Activated CD4-positive, alpha-beta T cell treated with anti-CD3 and anti-CD28 coated beads, Interleukin-2, amount 10 ng/mL, durations not matched to agents 7 days and 5 days (primary cell): ENCODE measurements at regions not wholly inside any gene's neighbourhood (a gene's known extent, or its start where the extent isn't known, plus 50 kb on each side); places are given as distances from the start of the nearest gene placed in this dataset.

Experiments used
- CTCF ChIA-PET: fragments of 350-600 bp; sonication (Branson Sonifier 250); formaldehyde crosslinking; loops from one replicate; lab custom pipeline; 2021; ENCODE audit warnings: antibody characterized with exemption; lab: Charles Lee
- POLR2A ChIA-PET: fragments of 350-600 bp; sonication (Branson Sonifier 250); formaldehyde crosslinking; loops from one replicate; lab custom pipeline; 2021; ENCODE audit warnings: antibody characterized with exemption; lab: Charles Lee
- DNase-seq: peaks from one replicate; pipeline ENCODE4 v3.0.0-alpha.2; 2020
- H3K27ac Mint-ChIP-seq: one replicate; pipeline ENCODE4 v1.8.0; 2021; ENCODE audit warnings: mild to moderate bottlenecking, moderate library complexity, mixed read lengths
- H3K27me3 Mint-ChIP-seq: one replicate; pipeline ENCODE4 v1.8.0; 2021; ENCODE audit warnings: mixed read lengths
- H3K36me3 Mint-ChIP-seq: one replicate; pipeline ENCODE4 v1.8.0; 2021; ENCODE audit warnings: low read depth, mixed read lengths
- H3K4me1 Mint-ChIP-seq: one replicate; pipeline ENCODE4 v1.8.0; 2021; ENCODE audit warnings: mixed read lengths
- H3K4me3 Mint-ChIP-seq: one replicate; pipeline ENCODE4 v1.8.0; 2021; ENCODE audit warnings: mild to moderate bottlenecking, moderate library complexity, mixed read lengths
- H3K9me3 Mint-ChIP-seq: one replicate; pipeline ENCODE4 v1.8.0; 2021; ENCODE audit warnings: mixed read lengths

DNA sequence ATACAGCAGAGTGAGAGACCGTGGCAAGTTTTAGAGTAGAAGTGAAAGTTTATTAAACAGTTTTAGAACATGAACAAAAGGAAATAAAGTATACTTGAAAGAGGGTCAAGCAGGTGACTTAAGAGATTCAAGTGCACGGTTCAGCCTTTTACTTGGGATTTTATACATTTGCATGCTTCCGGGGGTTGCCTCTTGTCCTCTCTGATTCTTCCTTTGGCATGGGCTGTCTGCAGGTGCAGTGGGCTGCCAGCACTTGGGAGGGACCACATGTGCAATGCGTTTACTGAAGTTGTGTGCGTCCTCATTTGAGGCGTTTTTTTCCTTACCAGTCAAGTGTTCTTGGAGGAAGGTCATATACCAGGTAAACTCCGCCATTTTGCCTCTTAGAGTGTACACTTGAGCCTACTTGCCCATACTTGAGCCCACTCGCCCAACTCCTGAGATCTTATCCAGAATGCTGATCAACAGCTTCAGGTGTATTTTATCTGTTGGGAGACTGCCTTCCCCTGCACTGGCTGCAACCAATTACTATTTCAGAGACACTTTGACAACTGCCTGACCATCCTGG is 195.2 kb downstream of the IRX5 start:
- Mint-ChIP-seq H3K4me1 (no peaks in the 10 kb centered on the region), H3K4me3 (no peak overlapping the region), H3K36me3 (no peaks in the 10 kb centered on the region), H3K27me3 (no peaks in the 10 kb centered on the region), H3K27ac (no peak overlapping the region), H3K9me3 (no peaks in the 10 kb centered on the region)
- ChIA-PET POLR2A (no interaction called here), CTCF (no interaction called here)
- no peak for DNase-seq

DNA sequence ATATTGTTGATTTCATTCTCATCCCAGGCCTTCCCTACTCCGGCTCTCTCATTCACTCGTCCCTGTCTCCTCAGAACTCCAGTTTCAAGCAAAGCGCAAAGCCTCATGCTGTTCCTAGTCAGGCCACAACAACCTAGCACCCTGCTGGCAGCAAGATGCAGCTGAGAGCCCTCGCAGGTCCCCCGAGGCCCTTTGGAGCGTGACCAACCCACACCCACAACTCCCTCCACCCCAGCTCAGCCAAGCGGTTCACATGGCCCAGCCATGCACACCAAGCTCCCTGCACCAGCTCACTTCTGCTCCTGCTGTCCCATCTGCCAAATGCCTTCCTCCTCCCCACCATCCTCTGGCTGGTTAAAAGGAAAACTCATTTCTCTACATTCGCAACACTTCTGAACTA is 195.8 kb downstream of the IRX5 start:
- ChIA-PET CTCF (no interaction called here), POLR2A (no interaction called here)
- Mint-ChIP-seq H3K27ac (no peak overlapping the region), H3K27me3 (no peaks in the 10 kb centered on the region), H3K9me3 (no peaks in the 10 kb centered on the region), H3K4me1 (no peaks in the 10 kb centered on the region), H3K36me3 (no peaks in the 10 kb centered on the region), H3K4me3 (no peak overlapping the region)
- no peak for DNase-seq

DNA sequence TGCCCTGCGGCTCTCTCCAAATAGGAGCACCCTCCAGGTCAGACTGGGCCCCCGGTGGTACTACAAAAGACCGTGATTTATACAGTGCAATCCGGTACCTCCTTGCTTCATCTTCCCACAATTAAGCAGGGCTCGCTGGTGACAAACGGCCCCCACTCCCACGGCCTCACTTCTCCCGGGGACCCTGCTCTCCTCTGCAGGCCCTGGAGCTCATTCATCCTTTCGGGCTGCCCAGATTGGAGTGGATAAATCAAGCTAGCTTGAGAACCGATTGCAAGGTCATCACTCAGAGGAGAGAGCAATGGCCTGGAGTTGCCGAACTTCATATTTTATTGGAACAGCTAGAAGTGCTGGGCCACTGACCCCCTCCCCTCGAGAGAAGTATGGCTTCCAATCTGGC is 193.5 kb upstream of the IRX6 start:
- Mint-ChIP-seq H3K36me3 (no peaks in the 10 kb centered on the region), H3K4me1 (no peaks in the 10 kb centered on the region), H3K27ac (no peak overlapping the region), H3K27me3 (no peaks in the 10 kb centered on the region), H3K4me3 (no peak overlapping the region), H3K9me3 (no peaks in the 10 kb centered on the region)
- ChIA-PET CTCF (no interaction called here), POLR2A (no interaction called here)
- no peak for DNase-seq

DNA sequence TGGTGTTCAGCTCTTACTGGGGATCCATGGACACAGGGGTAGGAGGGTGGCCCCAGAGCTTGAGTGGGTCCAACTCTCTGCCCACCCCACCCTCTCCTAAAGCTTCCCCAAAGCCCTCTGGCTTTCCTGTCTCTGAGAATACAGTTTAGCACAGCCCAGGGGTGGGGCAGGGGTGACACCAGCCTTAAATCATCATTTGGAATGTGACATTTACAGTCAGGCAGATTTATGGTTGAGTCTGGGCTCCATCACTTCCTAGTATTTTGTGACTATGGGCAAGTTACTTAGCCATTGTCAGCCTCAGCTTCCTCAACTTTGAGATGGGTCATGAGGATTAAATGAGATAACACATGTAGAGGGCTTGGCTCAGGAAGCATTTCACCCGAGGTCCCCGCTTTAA is 193.1 kb upstream of the IRX6 start:
- H3K4me1 Mint-ChIP-seq = no peaks in the 10 kb centered on the region
- DNase-seq = no peak
- ChIA-PET POLR2A (no interaction called here), CTCF (no interaction called here)
- H3K27me3 Mint-ChIP-seq = no peaks in the 10 kb centered on the region
- no peaks in the 10 kb centered on the region for H3K9me3 Mint-ChIP-seq
- H3K27ac Mint-ChIP-seq = no peak overlapping the region
- no peaks in the 10 kb centered on the region for H3K36me3 Mint-ChIP-seq
- no peak overlapping the region for H3K4me3 Mint-ChIP-seq

DNA sequence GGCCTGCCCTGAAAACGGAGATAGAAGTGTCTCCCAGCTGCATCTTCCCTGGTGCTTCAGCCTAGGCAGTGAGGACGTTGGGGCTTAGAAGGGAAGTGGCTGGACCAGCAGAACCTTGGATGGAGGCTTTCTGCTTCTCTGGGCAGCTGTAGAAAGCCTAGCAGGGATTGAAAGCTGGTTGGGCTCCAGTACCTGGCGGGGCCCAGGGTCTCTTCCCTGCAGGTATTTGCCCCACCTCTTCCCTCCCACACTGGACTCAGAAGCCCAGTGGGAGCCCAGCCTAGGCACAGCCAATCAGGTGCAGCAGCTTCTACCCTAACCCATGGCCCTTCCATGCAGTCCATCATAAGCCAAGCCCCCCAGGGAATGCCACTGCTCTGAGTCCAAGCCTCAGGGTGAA is 190.3 kb upstream of the IRX6 start:
- no peaks in the 10 kb centered on the region for H3K9me3 Mint-ChIP-seq
- H3K4me1 Mint-ChIP-seq = no peaks in the 10 kb centered on the region
- DNase-seq = no peak
- H3K27ac Mint-ChIP-seq = no peak overlapping the region
- H3K4me3 Mint-ChIP-seq = no peak overlapping the region
- ChIA-PET POLR2A (no interaction called here), CTCF (no interaction called here)
- H3K36me3 Mint-ChIP-seq = no peaks in the 10 kb centered on the region
- H3K27me3 Mint-ChIP-seq = no peaks in the 10 kb centered on the region

DNA sequence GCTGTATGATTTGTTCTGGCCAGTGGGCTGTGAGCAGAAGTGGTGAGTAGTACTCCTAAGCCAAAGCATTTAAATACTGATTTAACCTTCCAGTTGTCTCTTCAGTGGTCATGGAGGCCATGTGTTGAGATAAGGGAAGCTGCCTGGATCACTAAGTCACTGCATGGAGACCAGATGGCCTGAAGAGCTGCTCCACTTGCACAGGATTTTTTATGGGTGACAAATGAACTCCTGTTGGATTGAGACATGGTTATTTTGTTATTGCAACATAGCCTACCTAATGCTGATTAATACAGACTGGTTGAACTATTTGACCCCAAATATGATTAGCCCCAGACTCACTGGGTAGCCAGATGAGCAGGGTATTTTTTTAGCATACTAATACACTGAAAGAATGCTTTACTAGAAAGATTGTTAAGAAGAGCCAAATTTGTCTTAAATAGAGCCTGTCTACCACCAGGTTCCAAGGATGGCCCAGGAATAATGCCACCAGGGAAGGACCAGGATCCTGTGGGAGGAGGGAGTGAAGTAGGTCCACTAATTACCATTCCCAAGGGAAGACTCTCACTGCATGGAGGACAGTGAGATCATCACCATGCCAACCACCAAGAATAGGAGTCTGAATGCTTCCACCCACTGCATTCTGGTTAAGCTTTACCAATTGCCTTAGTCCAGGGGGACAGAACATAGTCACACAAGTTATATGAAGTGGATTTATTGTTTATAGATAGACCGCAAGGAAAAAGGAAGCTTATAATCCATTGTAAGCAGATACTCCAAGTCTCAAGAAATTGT is 187.4 kb upstream of the IRX6 start:
- POLR2A ChIA-PET = no interaction called here
- CTCF ChIA-PET = interaction anchor here (0.6 kb wide), 1 partner anchor 47 kb away, joined by 3 read pairs; no protein-coding TSS in a partner anchor
- DNase-seq = no peak
- H3K4me1 Mint-ChIP-seq = no peaks in the 10 kb centered on the region
- no peaks in the 10 kb centered on the region for H3K27me3 Mint-ChIP-seq
- H3K36me3 Mint-ChIP-seq = no peaks in the 10 kb centered on the region
- no peaks in the 10 kb centered on the region for H3K9me3 Mint-ChIP-seq
- H3K27ac Mint-ChIP-seq = no peak overlapping the region
- H3K4me3 Mint-ChIP-seq = no peak overlapping the region

DNA sequence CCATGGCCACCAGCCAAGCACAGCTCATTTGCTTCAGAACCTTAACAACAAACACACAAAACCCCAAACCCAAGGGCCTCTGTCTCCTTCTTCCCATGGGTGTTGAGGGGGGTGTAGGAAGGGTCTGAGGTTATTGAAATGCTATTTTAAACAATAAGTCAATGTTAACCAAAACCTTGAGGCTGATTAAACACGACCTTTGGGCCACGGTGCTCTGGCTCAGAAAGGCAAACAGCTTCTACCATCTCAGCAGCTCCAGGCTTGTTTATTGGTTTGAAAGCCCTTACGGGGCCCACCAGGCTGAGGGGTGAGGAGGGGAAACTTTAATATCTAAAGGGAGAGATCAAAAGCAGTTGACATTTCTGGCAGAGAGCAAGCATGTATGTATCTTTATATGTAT is 185.7 kb upstream of the IRX6 start:
- no peaks in the 10 kb centered on the region for H3K9me3 Mint-ChIP-seq
- H3K27ac Mint-ChIP-seq = no peak overlapping the region
- H3K4me3 Mint-ChIP-seq = no peak overlapping the region
- no peaks in the 10 kb centered on the region for H3K36me3 Mint-ChIP-seq
- no peak for DNase-seq
- H3K27me3 Mint-ChIP-seq = no peaks in the 10 kb centered on the region
- CTCF ChIA-PET = no interaction called here
- no peaks in the 10 kb centered on the region for H3K4me1 Mint-ChIP-seq
- POLR2A ChIA-PET = no interaction called here

DNA sequence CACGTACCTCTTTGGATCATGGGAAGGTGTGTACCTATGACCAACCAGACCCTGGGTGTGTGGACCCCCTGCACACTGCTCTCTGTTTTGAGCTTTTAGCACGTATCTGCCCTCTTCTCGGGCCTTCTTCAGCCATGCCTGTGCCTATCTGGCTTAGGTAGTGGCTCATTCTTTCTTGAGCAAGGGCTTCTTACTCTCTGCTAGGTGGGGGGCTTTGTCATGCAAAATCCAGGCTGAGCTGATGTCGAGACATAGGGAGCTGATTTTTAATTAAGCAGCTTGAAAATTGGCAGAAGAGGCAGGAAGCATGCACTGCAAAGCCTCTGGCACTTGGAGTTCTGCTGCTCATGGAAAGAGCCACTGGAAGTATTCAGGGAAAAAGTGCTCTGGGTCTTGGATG is 181.6 kb upstream of the IRX6 start:
- no peaks in the 10 kb centered on the region for H3K4me1 Mint-ChIP-seq

DNA sequence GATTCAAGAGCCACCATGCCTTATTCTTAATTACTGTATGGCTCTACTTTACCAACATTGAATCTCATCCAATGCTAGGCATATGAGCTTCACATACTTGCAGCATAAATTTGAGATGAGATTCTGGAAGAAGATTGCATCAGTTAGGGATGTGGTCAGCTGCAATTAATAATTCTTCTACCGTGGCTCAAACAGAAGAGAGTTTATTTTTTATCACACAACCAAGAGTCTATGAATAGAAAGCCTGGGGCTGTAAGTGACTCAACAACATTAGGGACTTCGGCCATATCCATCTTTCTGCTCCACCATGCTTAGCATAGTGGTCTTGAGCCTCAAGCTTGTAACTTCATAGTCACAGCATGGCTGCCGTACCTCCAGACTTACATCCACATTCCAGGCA is 179.4 kb upstream of the IRX6 start:
- POLR2A ChIA-PET = no interaction called here

More for the DNA sequence above, 181.6 kb upstream of the IRX6 start:
- Mint-ChIP-seq H3K27ac (no peak overlapping the region), H3K9me3 (no peaks in the 10 kb centered on the region), H3K27me3 (no peaks in the 10 kb centered on the region), H3K36me3 (no peaks in the 10 kb centered on the region), H3K4me3 (no peak overlapping the region)
- CTCF ChIA-PET = no interaction called here
- POLR2A ChIA-PET = no interaction called here
- DNase-seq = no peak

DNA sequence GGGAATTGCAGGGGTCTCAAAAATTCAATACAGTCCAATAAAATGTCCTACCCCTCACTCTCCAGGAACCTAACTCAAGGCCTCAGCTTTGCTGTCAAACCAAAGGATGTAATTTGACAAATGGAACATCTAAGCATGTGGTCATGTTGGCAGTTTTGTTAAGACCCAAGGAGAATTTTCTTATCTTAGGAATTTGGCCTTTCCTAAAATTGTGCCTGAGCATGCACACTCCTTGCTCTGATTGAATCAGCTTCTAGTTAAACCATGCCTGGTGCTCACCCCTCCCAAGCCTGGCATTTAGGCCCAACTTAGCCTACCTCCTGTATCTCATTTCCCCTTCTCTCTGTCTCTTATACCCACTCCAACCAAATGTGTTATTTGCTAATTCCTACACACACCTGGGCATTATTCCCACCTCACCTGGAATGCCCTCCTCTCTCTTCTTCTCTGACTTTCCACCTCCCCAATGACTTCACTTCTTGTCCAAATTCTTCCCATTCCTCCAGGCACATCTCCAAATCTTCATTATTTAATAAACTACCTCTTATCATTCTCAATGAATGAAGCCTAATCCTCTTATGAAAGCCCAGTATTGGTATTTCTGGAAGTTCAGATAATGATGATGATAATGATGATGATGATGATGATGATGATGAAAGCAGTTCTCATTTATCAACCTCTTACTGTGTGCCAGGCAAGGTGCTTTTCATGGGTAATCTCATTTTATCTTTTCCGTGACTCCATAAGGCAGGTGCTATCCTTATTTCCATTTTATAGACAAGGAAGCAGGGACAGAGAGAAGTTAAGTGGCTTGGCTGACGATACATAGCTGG is 178.0 kb upstream of the IRX6 start:
- Mint-ChIP-seq H3K4me3 (no peak overlapping the region), H3K36me3 (no peaks in the 10 kb centered on the region), H3K4me1 (no peaks in the 10 kb centered on the region), H3K27ac (no peak overlapping the region), H3K27me3 (no peaks in the 10 kb centered on the region), H3K9me3 (no peaks in the 10 kb centered on the region)
- ChIA-PET POLR2A (no interaction called here), CTCF (no interaction called here)
- DNase-seq = no peak

More for the DNA sequence above, 179.4 kb upstream of the IRX6 start:
- H3K27ac Mint-ChIP-seq = no peak overlapping the region
- CTCF ChIA-PET = interaction anchor here (0.9 kb wide), 1 partner anchor 10 kb away, joined by 3 read pairs; no protein-coding TSS in a partner anchor
- no peaks in the 10 kb centered on the region for H3K9me3 Mint-ChIP-seq
- no peaks in the 10 kb centered on the region for H3K27me3 Mint-ChIP-seq
- H3K36me3 Mint-ChIP-seq = no peaks in the 10 kb centered on the region
- no peak for DNase-seq
- H3K4me1 Mint-ChIP-seq = no peaks in the 10 kb centered on the region
- H3K4me3 Mint-ChIP-seq = no peak overlapping the region

DNA sequence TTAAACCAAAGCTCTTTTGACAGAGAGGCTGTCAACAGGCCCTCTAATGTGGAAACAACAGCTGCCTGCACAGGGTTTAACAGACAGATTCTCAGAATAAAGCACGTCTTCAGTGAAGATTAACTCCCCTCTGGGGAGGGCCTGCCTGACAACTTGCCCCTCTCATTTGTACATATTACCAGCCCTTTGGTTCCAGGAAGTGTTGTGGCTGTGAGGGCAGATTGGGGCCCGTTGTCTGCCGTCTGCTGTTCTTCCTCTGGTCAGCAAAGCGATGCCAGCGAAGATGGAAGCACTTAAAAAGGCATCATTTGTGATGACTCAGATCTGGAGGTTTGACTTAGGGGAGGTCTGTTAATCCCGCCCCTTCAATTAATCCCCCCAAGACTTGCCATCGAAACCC is 177.0 kb upstream of the IRX6 start:
- DNase-seq = no peak
- CTCF ChIA-PET = no interaction called here
- no peak overlapping the region for H3K27ac Mint-ChIP-seq
- no peaks in the 10 kb centered on the region for H3K36me3 Mint-ChIP-seq
- H3K9me3 Mint-ChIP-seq = no peaks in the 10 kb centered on the region
- no peak overlapping the region for H3K4me3 Mint-ChIP-seq
- POLR2A ChIA-PET = no interaction called here
- H3K4me1 Mint-ChIP-seq = no peaks in the 10 kb centered on the region
- no peaks in the 10 kb centered on the region for H3K27me3 Mint-ChIP-seq

DNA sequence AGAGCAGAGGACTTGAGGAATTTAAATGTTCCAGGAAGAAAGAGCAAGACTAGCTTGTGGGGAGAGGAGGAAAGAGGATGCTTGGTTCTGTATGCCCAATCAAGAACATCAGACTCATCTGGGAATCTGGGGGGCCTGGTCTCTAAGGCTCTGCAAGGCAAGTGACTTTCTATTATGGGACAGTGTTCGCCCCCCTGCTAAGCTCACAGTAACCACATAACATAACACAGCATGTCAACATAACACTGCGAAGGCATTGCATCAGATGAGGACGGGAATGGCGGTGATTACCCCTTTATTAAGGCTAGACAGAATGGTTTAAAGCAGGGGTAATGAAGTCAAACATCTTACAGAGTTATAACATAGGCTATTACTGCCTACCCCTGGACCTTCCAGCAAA is 176.6 kb upstream of the IRX6 start:
- Mint-ChIP-seq H3K9me3 (no peaks in the 10 kb centered on the region), H3K36me3 (no peaks in the 10 kb centered on the region), H3K27me3 (no peaks in the 10 kb centered on the region), H3K4me3 (no peak overlapping the region), H3K27ac (no peak overlapping the region), H3K4me1 (no peaks in the 10 kb centered on the region)
- no peak for DNase-seq
- CTCF ChIA-PET = no interaction called here
- POLR2A ChIA-PET = no interaction called here

DNA sequence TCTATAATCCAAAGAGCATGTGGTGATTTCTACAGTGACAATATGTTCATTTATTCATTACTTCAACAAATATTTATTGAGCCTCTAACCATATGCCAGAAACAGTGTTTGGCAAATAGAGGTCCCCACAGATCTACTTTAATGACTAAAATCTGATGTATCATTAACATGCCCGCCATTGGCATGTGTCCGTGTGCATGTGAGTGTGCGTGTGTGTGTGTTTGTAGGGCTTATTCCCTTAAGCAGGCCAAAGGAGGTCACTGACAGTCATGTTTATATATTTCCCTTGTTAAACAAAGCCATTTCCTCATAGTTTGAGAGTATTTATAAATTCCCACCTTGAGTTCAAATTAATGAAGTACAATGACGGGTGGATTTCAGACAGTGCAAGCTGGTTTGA is 174.4 kb upstream of the IRX6 start:
- ChIA-PET POLR2A (no interaction called here), CTCF (no interaction called here)
- no peaks in the 10 kb centered on the region for H3K36me3 Mint-ChIP-seq
- no peaks in the 10 kb centered on the region for H3K4me1 Mint-ChIP-seq
- no peak overlapping the region for H3K4me3 Mint-ChIP-seq
- DNase-seq = no peak
- H3K9me3 Mint-ChIP-seq = no peaks in the 10 kb centered on the region
- H3K27me3 Mint-ChIP-seq = no peaks in the 10 kb centered on the region
- no peak overlapping the region for H3K27ac Mint-ChIP-seq
